KMS-11 (cell line): ENCODE measurements at regions not wholly inside any gene's neighbourhood (a gene's known extent, or its start where the extent isn't known, plus 50 kb on each side); places are given as distances from the start of the nearest gene placed in this dataset.
A peak's percentile ranks its signal among the peaks of the same experiment; 100 is the strongest.

Experiments
- H2AFZ ChIP-seq: fragments of 200-600 bp; sonication (generic); 2 replicates; pipeline ENCODE4 v1.6.1; 2016; ENCODE audit warnings: antibody characterized with exemption, mixed run types, low read depth
- H3K27ac ChIP-seq: fragments of 200-600 bp; sonication (generic); 2 replicates; pipeline ENCODE4 v1.6.1; 2016; ENCODE audit warnings: mild to moderate bottlenecking, mixed run types
- H3K27me3 ChIP-seq: fragments of 200-600 bp; sonication (generic); 2 replicates; pipeline ENCODE4 v1.6.1; 2017; ENCODE audit warnings: mild to moderate bottlenecking, low read depth, mixed run types, moderate library complexity; ENCODE audit not compliant: insufficient read depth
- H3K36me3 ChIP-seq: fragments of 200-600 bp; sonication (generic); 2 replicates; pipeline ENCODE4 v1.6.1; 2017; ENCODE audit warnings: mild to moderate bottlenecking, mixed run types; ENCODE audit not compliant: insufficient read depth
- H3K4me1 ChIP-seq: fragments of 200-600 bp; sonication (generic); 2 replicates; pipeline ENCODE4 v1.6.1; 2016; ENCODE audit warnings: mild to moderate bottlenecking, low read depth, mixed run types; ENCODE audit not compliant: poor library complexity, severe bottlenecking
- H3K4me2 ChIP-seq: fragments of 200-600 bp; sonication (generic); 2 replicates; pipeline ENCODE4 v1.7.0; 2016; ENCODE audit warnings: mild to moderate bottlenecking, mixed run types
- H3K4me3 ChIP-seq: fragments of 200-600 bp; sonication (generic); IDR thresholded peaks from 2 replicates; pipeline ENCODE4 v1.6.1; 2017; ENCODE audit warnings: low read depth, low read length, mixed read lengths; ENCODE audit not compliant: insufficient read depth
- H3K79me2 ChIP-seq: fragments of 200-600 bp; sonication (generic); 2 replicates; pipeline ENCODE4 v1.6.1; 2016; ENCODE audit warnings: low read depth, mixed run types; ENCODE audit not compliant: insufficient read depth
- H3K9ac ChIP-seq: fragments of 200-600 bp; sonication (generic); 2 replicates; pipeline ENCODE4 v1.6.1; 2016; ENCODE audit warnings: mild to moderate bottlenecking, mixed run types
- H4K20me1 ChIP-seq: fragments of 200-600 bp; sonication (generic); 2 replicates; pipeline ENCODE4 v1.6.1; 2016; ENCODE audit warnings: mild to moderate bottlenecking, mixed run types; ENCODE audit not compliant: insufficient read depth
- TF ChIP-seq, protein P1 (sequence below): fragments of 200-600 bp; sonication (generic); conservative IDR thresholded peaks from 2 replicates; pipeline ENCODE4 v1.6.1; 2017; ENCODE audit warnings: low read depth, mild to moderate bottlenecking, antibody characterized with exemption, low read length, moderate library complexity, mixed read lengths

DNA sequence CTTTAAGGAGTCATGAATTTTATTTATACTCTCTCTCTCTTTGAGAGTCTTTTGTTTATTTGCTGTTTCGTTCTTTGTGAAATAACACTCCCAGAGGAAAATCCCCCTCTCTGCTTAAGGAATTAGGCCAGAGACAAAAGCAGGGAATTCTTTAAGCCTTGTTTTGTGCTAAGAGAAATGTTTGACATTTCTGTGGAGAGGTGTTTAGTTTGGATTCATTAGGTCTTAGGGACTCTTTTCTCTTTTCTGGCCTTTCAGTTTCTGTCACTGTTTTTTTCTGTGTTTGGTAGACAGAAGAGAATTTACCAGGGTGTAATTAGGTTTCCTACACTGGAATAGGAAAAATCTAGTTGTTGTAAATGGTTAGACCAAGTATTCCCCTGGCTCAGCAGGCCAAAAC, 241.8 kb upstream of the NR2F2 start:
- Histone ChIP-seq H3K9ac (peak overlapping the region; percentile 24; the same call in 1 of the 2 replicates), H3K27ac (peak overlapping the region; percentile 83), H3K79me2 (no peaks in the 10 kb centered on the region), H3K4me3 (no peak overlapping the region), H4K20me1 (no peaks in the 10 kb centered on the region), H3K36me3 (no peaks in the 10 kb centered on the region), H2AFZ (peak overlapping the region; percentile 72), H3K4me2 (peak overlapping the region; percentile 77), H3K27me3 (no peaks in the 10 kb centered on the region), H3K4me1 (peaks cover 50% of the 10 kb centered on the region)
- TF ChIP-seq, protein P1, sequence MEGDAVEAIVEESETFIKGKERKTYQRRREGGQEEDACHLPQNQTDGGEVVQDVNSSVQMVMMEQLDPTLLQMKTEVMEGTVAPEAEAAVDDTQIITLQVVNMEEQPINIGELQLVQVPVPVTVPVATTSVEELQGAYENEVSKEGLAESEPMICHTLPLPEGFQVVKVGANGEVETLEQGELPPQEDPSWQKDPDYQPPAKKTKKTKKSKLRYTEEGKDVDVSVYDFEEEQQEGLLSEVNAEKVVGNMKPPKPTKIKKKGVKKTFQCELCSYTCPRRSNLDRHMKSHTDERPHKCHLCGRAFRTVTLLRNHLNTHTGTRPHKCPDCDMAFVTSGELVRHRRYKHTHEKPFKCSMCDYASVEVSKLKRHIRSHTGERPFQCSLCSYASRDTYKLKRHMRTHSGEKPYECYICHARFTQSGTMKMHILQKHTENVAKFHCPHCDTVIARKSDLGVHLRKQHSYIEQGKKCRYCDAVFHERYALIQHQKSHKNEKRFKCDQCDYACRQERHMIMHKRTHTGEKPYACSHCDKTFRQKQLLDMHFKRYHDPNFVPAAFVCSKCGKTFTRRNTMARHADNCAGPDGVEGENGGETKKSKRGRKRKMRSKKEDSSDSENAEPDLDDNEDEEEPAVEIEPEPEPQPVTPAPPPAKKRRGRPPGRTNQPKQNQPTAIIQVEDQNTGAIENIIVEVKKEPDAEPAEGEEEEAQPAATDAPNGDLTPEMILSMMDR: no peak

DNA sequence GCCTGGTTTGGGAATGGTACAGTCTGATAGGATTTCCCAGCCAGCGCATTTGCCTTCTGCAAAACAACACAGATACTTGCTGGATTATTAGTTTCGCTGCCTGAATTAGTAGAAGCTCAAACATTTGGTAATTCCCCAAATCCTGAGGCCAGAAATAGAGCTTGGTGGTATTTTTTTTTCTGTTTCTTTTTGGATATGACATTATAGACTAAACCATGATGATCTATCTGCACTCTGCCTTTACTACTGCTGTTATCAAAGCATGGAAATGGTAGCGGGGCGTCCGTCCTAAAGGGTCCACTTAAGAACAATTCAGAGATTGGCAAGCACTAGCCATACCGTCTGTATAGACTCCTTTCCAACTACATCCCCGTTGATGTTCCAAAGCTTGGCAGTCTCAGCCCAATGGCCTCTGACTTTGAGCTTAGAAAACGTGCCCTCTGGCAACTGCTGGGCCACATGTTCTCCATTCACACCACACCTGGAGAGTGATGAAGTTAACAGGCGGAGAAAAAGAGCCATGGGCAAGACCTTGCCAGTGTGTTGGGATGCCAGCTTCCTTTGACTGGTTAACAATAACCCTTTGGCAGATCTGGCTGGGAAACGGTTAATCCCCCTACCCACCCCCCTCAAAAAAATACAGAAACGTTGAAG, 241.0 kb upstream of the NR2F2 start:
- H3K4me1 ChIP-seq: peaks cover 50% of the 10 kb centered on the region
- TF ChIP-seq, protein P1: no peak
- no peaks in the 10 kb centered on the region for H3K36me3 ChIP-seq
- H3K4me3 ChIP-seq: no peak overlapping the region
- peak overlapping the region; percentile 24; the same call in 1 of the 2 replicates for H3K9ac ChIP-seq
- H3K27me3 ChIP-seq: no peaks in the 10 kb centered on the region
- no peaks in the 10 kb centered on the region for H3K79me2 ChIP-seq
- peak overlapping the region; percentile 83 for H3K27ac ChIP-seq
- H4K20me1 ChIP-seq: no peaks in the 10 kb centered on the region
- H3K4me2 ChIP-seq: peak overlapping the region; percentile 77
- peak overlapping the region; percentile 72; the same call in 1 of the 2 replicates for H2AFZ ChIP-seq

DNA sequence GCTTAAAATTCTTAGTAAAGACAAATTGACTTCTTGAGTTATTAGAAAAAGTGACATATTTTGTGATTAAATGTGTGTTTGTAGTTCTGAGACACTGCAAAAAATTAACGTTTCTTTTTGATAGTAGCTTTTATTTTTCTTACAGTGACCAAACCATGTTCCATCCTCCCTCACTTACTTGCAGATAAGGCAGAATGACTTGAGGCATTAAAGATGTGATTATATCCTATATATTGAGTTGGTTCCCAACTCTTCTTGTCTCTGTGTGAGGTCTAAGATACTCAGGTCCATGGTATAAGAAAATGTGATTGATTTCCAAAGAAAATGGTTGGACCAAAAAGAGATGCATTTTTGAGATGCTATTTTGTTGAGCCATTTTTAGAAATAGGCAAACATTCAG, 238.3 kb upstream of the NR2F2 start:
- TF ChIP-seq, protein P1: no peak
- H3K4me3 ChIP-seq: no peak overlapping the region
- H2AFZ ChIP-seq: no peak overlapping the region
- H3K36me3 ChIP-seq: no peaks in the 10 kb centered on the region
- H3K9ac ChIP-seq: no peak overlapping the region
- no peaks in the 10 kb centered on the region for H3K79me2 ChIP-seq
- no peaks in the 10 kb centered on the region for H3K27me3 ChIP-seq
- no peak overlapping the region for H3K4me2 ChIP-seq
- peaks cover 31% of the 10 kb centered on the region for H3K4me1 ChIP-seq
- no peaks in the 10 kb centered on the region for H4K20me1 ChIP-seq
- H3K27ac ChIP-seq: no peak overlapping the region

DNA sequence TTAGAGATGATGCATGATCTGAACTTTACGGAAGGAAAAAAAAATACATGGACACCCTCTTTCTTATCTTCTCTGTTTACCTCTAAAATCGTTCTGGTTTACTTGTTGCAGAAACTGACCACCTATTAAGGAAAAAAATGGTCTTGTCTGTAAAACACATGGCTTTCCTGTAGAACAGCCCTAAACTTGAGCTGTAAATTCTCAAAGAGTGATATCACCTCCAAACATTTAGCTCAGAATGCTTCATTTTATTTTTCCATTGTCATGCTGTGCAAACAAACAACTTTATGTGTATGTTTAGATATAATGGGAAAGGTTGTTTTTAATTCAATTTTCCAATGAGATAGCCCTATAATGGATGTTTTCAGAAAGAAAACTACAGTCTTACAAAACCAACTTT, 237.4 kb upstream of the NR2F2 start:
- Histone ChIP-seq H3K4me2 (no peak overlapping the region), H3K27ac (no peak overlapping the region), H3K4me1 (peaks cover 22% of the 10 kb centered on the region), H2AFZ (no peak overlapping the region), H3K36me3 (no peaks in the 10 kb centered on the region), H3K27me3 (no peaks in the 10 kb centered on the region), H3K9ac (no peak overlapping the region), H4K20me1 (no peaks in the 10 kb centered on the region), H3K79me2 (no peaks in the 10 kb centered on the region), H3K4me3 (no peak overlapping the region)
- TF ChIP-seq, protein P1: no peak
